Gastroesophageal sphincter (tissue), 3 donors: ENCODE measurements at regions not wholly inside any gene's neighbourhood (a gene's known extent, or its start where the extent isn't known, plus 50 kb on each side); places are given as distances from the start of the nearest gene placed in this dataset.

Source experiments
- CTCF ChIP-seq, 4 experiments: fragments of 200-600 bp in 2 of 4; fragments of 450-650 bp in 2 of 4; sonication (generic) in 1 of 4; IDR thresholded peaks; one replicate each; pipeline ENCODE4 v1.5.1; 2017 to 2019; ENCODE audit warnings: antibody characterized with exemption in 4 of 4, mild to moderate bottlenecking in 2 of 4, moderate library complexity in 2 of 4
- EP300 ChIP-seq: sonication (generic); formaldehyde crosslinking; IDR thresholded peaks from one replicate; pipeline ENCODE4 v1.6.1; 2017; ENCODE audit warnings: antibody characterized with exemption, mild to moderate bottlenecking
- POLR2A ChIP-seq, 2 donors: fragments of 450-650 bp; IDR thresholded peaks; one replicate each; pipeline ENCODE4 v1.6.1; 2017; ENCODE audit warnings: antibody characterized with exemption in 2 of 2, mild to moderate bottlenecking in 2 of 2, moderate library complexity in 1 of 2
- POLR2AphosphoS5 ChIP-seq: sonication (generic); formaldehyde crosslinking; IDR thresholded peaks from one replicate; pipeline ENCODE4 v1.6.1; 2017; ENCODE audit warnings: antibody characterized with exemption

- TF ChIP-seq POLR2A (IDR thresholded peaks at IDR 0.05) = no peak
- no peak for TF ChIP-seq CTCF (IDR thresholded peaks at IDR 0.05)
- TF ChIP-seq EP300 = no peak
- no peak for TF ChIP-seq POLR2AphosphoS5
Observed at GRCh38 chrX:22376369-22376768, 103.7 kb downstream of the CBLL2 start.
